Gastrocnemius medialis (tissue), 4 donors: ENCODE measurements at regions not wholly inside any gene's neighbourhood (a gene's known extent, or its start where the extent isn't known, plus 50 kb on each side); places are given as distances from the start of the nearest gene placed in this dataset.

Source experiments
- CTCF ChIP-seq, 5 experiments: fragments of 450-650 bp in 3 of 5; fragments of 200-600 bp in 2 of 5; sonication (generic) in 2 of 5; IDR thresholded peaks in 4 of 5; conservative IDR thresholded peaks in 1 of 5; 1 replicate in 4 of 5; 2 replicates in 1 of 5; pipeline ENCODE4 v1.5.1; 2016 to 2019; ENCODE audit warnings: antibody characterized with exemption in 5 of 5, mild to moderate bottlenecking in 3 of 5, moderate library complexity in 3 of 5
- POLR2A ChIP-seq, 2 donors: fragments of 450-650 bp; IDR thresholded peaks; one replicate each; pipeline ENCODE4 v1.6.1; 2017; ENCODE audit warnings: antibody characterized with exemption in 2 of 2, mild to moderate bottlenecking in 2 of 2, moderate library complexity in 2 of 2

GRCh38 chr3:182124716-182125115 lies 413.0 kb downstream of the SOX2 start:
- TF ChIP-seq CTCF (IDR thresholded peaks at IDR 0.05 in 4 of 5, conservative IDR thresholded peaks at IDR 0.05 in 1 of 5) (no peak), POLR2A (IDR thresholded peaks at IDR 0.05) (no peak)
